CD4-positive, alpha-beta T cell treated with Interleukin-4 for 1 hour (primary cell): ENCODE measurements at regions not wholly inside any gene's neighbourhood (a gene's known extent, or its start where the extent isn't known, plus 50 kb on each side); places are given as distances from the start of the nearest gene placed in this dataset.

Source experiments
- DNase-seq, 2 donors: peaks; one replicate each; pipeline ENCODE4 v3.0.0-alpha.2; 2020 to 2022

DNA sequence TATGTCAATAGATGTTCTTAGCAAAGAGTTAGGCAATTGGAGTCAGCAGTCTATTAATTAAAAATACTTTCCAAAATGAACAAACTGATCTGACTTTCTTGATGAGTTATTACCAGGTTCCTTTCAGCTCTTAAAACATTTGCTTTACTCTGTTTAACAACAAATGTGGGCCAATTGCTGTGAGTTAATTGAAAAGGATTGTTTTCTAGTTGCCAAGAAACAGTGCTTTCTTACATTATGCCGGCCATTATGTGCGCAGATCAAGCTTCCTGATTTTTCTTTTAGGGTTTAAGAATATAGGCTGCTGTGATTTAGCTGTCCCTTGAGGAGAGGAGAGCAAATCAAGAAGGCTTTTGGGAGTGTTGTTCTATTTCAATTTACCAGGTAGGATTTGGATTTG is 50.5 kb upstream of the ITPRID2 start:
- DNase-seq = no peak
